HCT116 (cell line): ENCODE measurements at regions not wholly inside any gene's neighbourhood (a gene's known extent, or its start where the extent isn't known, plus 50 kb on each side); places are given as distances from the start of the nearest gene placed in this dataset.

Source experiments
- ATAC-seq: fragments of 200-7000 bp; cut with Tn5 transposase; 2 replicates; pipeline ENCODE4 v1.9.1; 2020; ENCODE audit warnings: mild to moderate bottlenecking, moderate library complexity
- BruUV-seq: library from RNA; stranded (reverse); fragments of 400-500 nt; replicated peaks from 2 replicates; lab custom pipeline; 2021; lab: Mats Ljungman, UMichigan
- CTCF ChIA-PET: fragments of 300-600 bp; sonication (Branson Sonifier 250); formaldehyde crosslinking; loops from one replicate; lab custom pipeline; 2021; ENCODE audit warnings: antibody characterized with exemption; lab: Charles Lee
- POLR2A ChIA-PET: fragments of 300-600, 350-600 bp; sonication (Branson Sonifier 250); formaldehyde crosslinking; loops from one replicate; lab custom pipeline; 2021; ENCODE audit warnings: antibody characterized with exemption; lab: Charles Lee
- RAD21 ChIA-PET, 2 experiments: fragments of 300-600 bp; sonication (Branson Sonifier 250); formaldehyde crosslinking; loops; one replicate each; lab custom pipeline; 2023; ENCODE audit warnings: low total read pairs in 2 of 2; ENCODE audit not compliant: uncharacterized antibody in 2 of 2, unreplicated experiment in 2 of 2, low non-redundant PET in 1 of 2; lab: Charles Lee
- DNase-seq: peaks from one replicate; pipeline ENCODE4 v3.0.0-alpha.2; 2010; ENCODE audit warnings: low read depth, low spot score
- H2AFZ ChIP-seq: fragments of 200-600 bp; shearing (Covaris generic), sonication (generic); 2 replicates; pipeline ENCODE4 v1.6.1; 2017; ENCODE audit warnings: low read depth, mixed run types, mixed read lengths, antibody characterized with exemption, low read length; ENCODE audit not compliant: poor library complexity, severe bottlenecking
- H3K27ac ChIP-seq: 2 replicates; pipeline ENCODE4 v1.5.1; 2012; ENCODE audit warnings: low read depth, low read length
- H3K27me3 ChIP-seq: fragments of 200-600 bp; sonication (generic); 2 replicates; pipeline ENCODE4 v1.6.1; 2016; ENCODE audit warnings: mixed run types, low read length, mixed read lengths; ENCODE audit not compliant: insufficient read depth
- H3K36me3 ChIP-seq, 2 experiments: fragments of 200-500 bp in 1 of 2; fragments of 200-600 bp in 1 of 2; sonication (Bioruptor generic) in 1 of 2; sonication (generic) in 1 of 2; 2 replicates each; pipeline versions ENCODE4 v1.5.1 to v1.6.1; 2014 to 2016; ENCODE audit warnings: low read length in 2 of 2, inconsistent platforms in 1 of 2, mixed read lengths in 1 of 2, mixed run types in 1 of 2; ENCODE audit not compliant: insufficient read depth in 2 of 2, control insufficient read depth in 1 of 2
- H3K4me1 ChIP-seq, 2 experiments: fragments of 200-600 bp in 1 of 2; sonication (generic) in 1 of 2; 2 replicates each; pipeline versions ENCODE4 v1.5.1 to v1.6.1; 2012 to 2017; ENCODE audit warnings: low read length in 2 of 2, inconsistent platforms in 1 of 2, mild to moderate bottlenecking in 1 of 2, mixed read lengths in 1 of 2, mixed run types in 1 of 2, moderate library complexity in 1 of 2; ENCODE audit not compliant: insufficient read depth in 2 of 2, control insufficient read depth in 1 of 2
- H3K4me2 ChIP-seq: fragments of 200-600 bp; sonication (generic); 2 replicates; pipeline ENCODE4 v1.6.1; 2017; ENCODE audit warnings: mixed run types, low read length, mixed read lengths
- H3K4me3 ChIP-seq, 2 experiments: fragments of 200-600 bp in 1 of 2; sonication (generic) in 1 of 2; replicated peaks in 1 of 2; 2 replicates each; pipeline ENCODE4 v1.5.1; 2011 to 2016; ENCODE audit warnings: low read length in 2 of 2, control low read depth in 1 of 2, low read depth in 1 of 2, mild to moderate bottlenecking in 1 of 2, mixed read lengths in 1 of 2, mixed run types in 1 of 2
- H3K79me2 ChIP-seq: fragments of 200-600 bp; sonication (generic); 2 replicates; pipeline ENCODE4 v1.6.1; 2017; ENCODE audit warnings: mild to moderate bottlenecking, mixed run types, low read length, moderate library complexity, mixed read lengths; ENCODE audit not compliant: insufficient read depth
- H3K9ac ChIP-seq: fragments of 200-600 bp; sonication (generic); 2 replicates; pipeline ENCODE4 v1.6.1; 2016; ENCODE audit warnings: low read length, mixed read lengths
- H3K9me2 ChIP-seq: fragments of 200-600 bp; sonication (generic), shearing (Covaris generic); 2 replicates; pipeline ENCODE4 v1.6.1; 2017; ENCODE audit warnings: mixed run types, mild to moderate bottlenecking, moderate library complexity; ENCODE audit not compliant: insufficient read depth
- H3K9me3 ChIP-seq, 2 experiments: fragments of 200-500 bp in 1 of 2; fragments of 200-600 bp in 1 of 2; sonication (Bioruptor generic) in 1 of 2; sonication (generic) in 1 of 2; 2 replicates each; pipeline ENCODE4 v1.6.1; 2014 to 2017; ENCODE audit warnings: low read length in 2 of 2, mixed read lengths in 2 of 2, inconsistent platforms in 1 of 2, low read depth in 1 of 2, mild to moderate bottlenecking in 1 of 2, mixed run types in 1 of 2, moderate library complexity in 1 of 2; ENCODE audit not compliant: control insufficient read depth in 1 of 2, insufficient read depth in 1 of 2
- H4K20me1 ChIP-seq: fragments of 200-600 bp; sonication (generic), shearing (Covaris generic); 2 replicates; pipeline ENCODE4 v1.6.1; 2017; ENCODE audit warnings: mixed run types, mild to moderate bottlenecking, moderate library complexity; ENCODE audit not compliant: insufficient read depth
- ATF3 ChIP-seq: IDR thresholded peaks from 2 replicates; pipeline ENCODE4 v1.6.1; 2012
- CEBPB ChIP-seq: IDR thresholded peaks from 2 replicates; pipeline ENCODE4 v1.6.1; 2012; ENCODE audit warnings: low read depth
- EGR1 ChIP-seq: IDR thresholded peaks from 2 replicates; pipeline ENCODE4 v1.6.1; 2012; ENCODE audit warnings: low read depth
- ELF1 ChIP-seq: IDR thresholded peaks from 2 replicates; pipeline ENCODE4 v1.6.1; 2012; ENCODE audit warnings: low read depth, borderline replicate concordance
- EZH2 ChIP-seq: fragments of 200-600 bp; sonication (generic); IDR thresholded peaks from 2 replicates; pipeline ENCODE4 v1.6.1; 2017; ENCODE audit warnings: antibody characterized with exemption, mixed run types
- JUND ChIP-seq: IDR thresholded peaks from 2 replicates; pipeline ENCODE4 v1.6.1; 2012
- POLR2A ChIP-seq: IDR thresholded peaks from 2 replicates; pipeline ENCODE4 v1.7.0; 2011; ENCODE audit warnings: borderline replicate concordance; ENCODE audit not compliant: insufficient read depth, insufficient read length; ENCODE audit errors: extremely low read depth
- RAD21 ChIP-seq: IDR thresholded peaks from 2 replicates; pipeline ENCODE4 v1.6.1; 2012; ENCODE audit warnings: low read depth, mild to moderate bottlenecking
- SIN3A ChIP-seq: IDR thresholded peaks from 2 replicates; pipeline ENCODE4 v1.6.1; 2012; ENCODE audit warnings: low read depth
- SP1 ChIP-seq: IDR thresholded peaks from 2 replicates; pipeline ENCODE4 v1.6.1; 2012; ENCODE audit warnings: low read depth
- YY1 ChIP-seq: IDR thresholded peaks from 2 replicates; pipeline ENCODE4 v1.6.1; 2011; ENCODE audit warnings: low read length, low read depth, moderate library complexity, mild to moderate bottlenecking; ENCODE audit not compliant: insufficient replicate concordance; ENCODE audit errors: extremely low read depth
- ZFX ChIP-seq: fragments of 450-650 bp; IDR thresholded peaks from 2 replicates; pipeline ENCODE4 v1.6.1; 2017
- ZNF274 ChIP-seq: fragments of 200-500 bp; sonication (Bioruptor generic); IDR thresholded peaks from 2 replicates; pipeline ENCODE4 v1.6.1; 2014; ENCODE audit warnings: mild to moderate bottlenecking, low read depth, low read length, inconsistent platforms
- intact Hi-C: fragments of 100-400 bp; cut with micrococcal nuclease; formaldehyde crosslinking; loops from 2 replicates; pipeline ENCODE4 v1.10.0; 2022
- TF ChIP-seq, protein P1 (sequence below), 3 experiments: fragments of 200-600 bp in 1 of 3; sonication (generic) in 1 of 3; IDR thresholded peaks in 2 of 3; conservative IDR thresholded peaks in 1 of 3; 2 replicates each; pipeline ENCODE4 v1.5.1; 2012 to 2017; ENCODE audit warnings: low read depth in 2 of 3, low read length in 2 of 3, antibody characterized with exemption in 1 of 3, borderline replicate concordance in 1 of 3, control low read depth in 1 of 3, mild to moderate bottlenecking in 1 of 3, mixed read lengths in 1 of 3, mixed run types in 1 of 3, moderate library complexity in 1 of 3; ENCODE audit not compliant: insufficient read depth in 1 of 3
- TF ChIP-seq, protein P2 (sequence below): IDR thresholded peaks from 2 replicates; pipeline ENCODE4 v1.6.1; 2012
- TF ChIP-seq, protein P3 (sequence below): IDR thresholded peaks from 2 replicates; pipeline ENCODE4 v1.6.1; 2011; ENCODE audit warnings: mild to moderate bottlenecking, low read length, moderate library complexity; ENCODE audit not compliant: insufficient replicate concordance; ENCODE audit errors: extremely low read depth

- no peaks in the 10 kb centered on the region for H4K20me1 ChIP-seq
- intact Hi-C loops: no loop called here
- no peaks in the 10 kb centered on the region for H3K9me3 ChIP-seq
- no peaks in the 10 kb centered on the region for H3K4me1 ChIP-seq
- no peak overlapping the region for H2AFZ ChIP-seq
- DNase-seq (no peak), ATAC-seq (no peak)
- no peak overlapping the region for H3K27ac ChIP-seq
- H3K9ac ChIP-seq: no peak overlapping the region
- POLR2A ChIA-PET: no interaction called here
- no peak for TF ChIP-seq ELF1
- TF ChIP-seq ZNF274: no peak
- TF ChIP-seq RAD21: no peak
- TF ChIP-seq, protein P1, sequence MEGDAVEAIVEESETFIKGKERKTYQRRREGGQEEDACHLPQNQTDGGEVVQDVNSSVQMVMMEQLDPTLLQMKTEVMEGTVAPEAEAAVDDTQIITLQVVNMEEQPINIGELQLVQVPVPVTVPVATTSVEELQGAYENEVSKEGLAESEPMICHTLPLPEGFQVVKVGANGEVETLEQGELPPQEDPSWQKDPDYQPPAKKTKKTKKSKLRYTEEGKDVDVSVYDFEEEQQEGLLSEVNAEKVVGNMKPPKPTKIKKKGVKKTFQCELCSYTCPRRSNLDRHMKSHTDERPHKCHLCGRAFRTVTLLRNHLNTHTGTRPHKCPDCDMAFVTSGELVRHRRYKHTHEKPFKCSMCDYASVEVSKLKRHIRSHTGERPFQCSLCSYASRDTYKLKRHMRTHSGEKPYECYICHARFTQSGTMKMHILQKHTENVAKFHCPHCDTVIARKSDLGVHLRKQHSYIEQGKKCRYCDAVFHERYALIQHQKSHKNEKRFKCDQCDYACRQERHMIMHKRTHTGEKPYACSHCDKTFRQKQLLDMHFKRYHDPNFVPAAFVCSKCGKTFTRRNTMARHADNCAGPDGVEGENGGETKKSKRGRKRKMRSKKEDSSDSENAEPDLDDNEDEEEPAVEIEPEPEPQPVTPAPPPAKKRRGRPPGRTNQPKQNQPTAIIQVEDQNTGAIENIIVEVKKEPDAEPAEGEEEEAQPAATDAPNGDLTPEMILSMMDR (IDR thresholded peaks at IDR 0.05 in 2 of 3, conservative IDR thresholded peaks at IDR 0.05 in 1 of 3; ENCODE audit: borderline replicate concordance in 1 of 3, insufficient read depth in 1 of 3, low read depth in 2 of 3, low read length in 2 of 3): no peak
- no peak for TF ChIP-seq CEBPB
- no peak for TF ChIP-seq SP1
- TF ChIP-seq YY1: no peak
- no peak for TF ChIP-seq JUND
- no peak for TF ChIP-seq POLR2A
- TF ChIP-seq EZH2: no peak
- TF ChIP-seq, protein P2, sequence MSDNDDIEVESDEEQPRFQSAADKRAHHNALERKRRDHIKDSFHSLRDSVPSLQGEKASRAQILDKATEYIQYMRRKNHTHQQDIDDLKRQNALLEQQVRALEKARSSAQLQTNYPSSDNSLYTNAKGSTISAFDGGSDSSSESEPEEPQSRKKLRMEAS: no peak
- TF ChIP-seq, protein P3, sequence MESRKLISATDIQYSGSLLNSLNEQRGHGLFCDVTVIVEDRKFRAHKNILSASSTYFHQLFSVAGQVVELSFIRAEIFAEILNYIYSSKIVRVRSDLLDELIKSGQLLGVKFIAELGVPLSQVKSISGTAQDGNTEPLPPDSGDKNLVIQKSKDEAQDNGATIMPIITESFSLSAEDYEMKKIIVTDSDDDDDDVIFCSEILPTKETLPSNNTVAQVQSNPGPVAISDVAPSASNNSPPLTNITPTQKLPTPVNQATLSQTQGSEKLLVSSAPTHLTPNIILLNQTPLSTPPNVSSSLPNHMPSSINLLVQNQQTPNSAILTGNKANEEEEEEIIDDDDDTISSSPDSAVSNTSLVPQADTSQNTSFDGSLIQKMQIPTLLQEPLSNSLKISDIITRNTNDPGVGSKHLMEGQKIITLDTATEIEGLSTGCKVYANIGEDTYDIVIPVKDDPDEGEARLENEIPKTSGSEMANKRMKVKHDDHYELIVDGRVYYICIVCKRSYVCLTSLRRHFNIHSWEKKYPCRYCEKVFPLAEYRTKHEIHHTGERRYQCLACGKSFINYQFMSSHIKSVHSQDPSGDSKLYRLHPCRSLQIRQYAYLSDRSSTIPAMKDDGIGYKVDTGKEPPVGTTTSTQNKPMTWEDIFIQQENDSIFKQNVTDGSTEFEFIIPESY: no peak
- TF ChIP-seq EGR1: no peak
- no peak for TF ChIP-seq ZFX
- TF ChIP-seq SIN3A: no peak
- no peak for TF ChIP-seq ATF3
- no TSS peak for BruUV-seq
- H3K27me3 ChIP-seq: no peaks in the 10 kb centered on the region
- H3K79me2 ChIP-seq: no peaks in the 10 kb centered on the region
- H3K9me2 ChIP-seq: no peaks in the 10 kb centered on the region
- no peak overlapping the region for H3K4me2 ChIP-seq
- H3K4me3 ChIP-seq: no peak overlapping the region
- H3K36me3 ChIP-seq: no peaks in the 10 kb centered on the region
- CTCF ChIA-PET: no interaction called here
- RAD21 ChIA-PET: no interaction called here
These were observed 159.3 kb downstream of the DMAC1 start for GRCh38 chr9:7640231-7640630.
